IMR-90 (cell line): ENCODE measurements at regions not wholly inside any gene's neighbourhood (a gene's known extent, or its start where the extent isn't known, plus 50 kb on each side); places are given as distances from the start of the nearest gene placed in this dataset.

Source experiments
- BHLHE40 ChIP-seq: fragments of 150-350 bp; IDR thresholded peaks from 2 replicates; pipeline ENCODE4 v1.6.1; 2016; ENCODE audit warnings: mild to moderate bottlenecking, low read depth, low read length
- CEBPB ChIP-seq: IDR thresholded peaks from 2 replicates; pipeline ENCODE4 v1.6.1; 2012; ENCODE audit warnings: low read depth, low read length, improper control_type of control experiment
- CHD1 ChIP-seq: IDR thresholded peaks from 2 replicates; pipeline ENCODE4 v1.6.1; 2012; ENCODE audit warnings: low read depth, low read length, improper control_type of control experiment
- FOS ChIP-seq: fragments of 150-350 bp; IDR thresholded peaks from 2 replicates; pipeline ENCODE4 v1.6.1; 2016; ENCODE audit warnings: low read depth, low read length
- MAZ ChIP-seq: IDR thresholded peaks from 2 replicates; pipeline ENCODE4 v1.6.1; 2012; ENCODE audit warnings: low read depth, mild to moderate bottlenecking, low read length, improper control_type of control experiment, moderate library complexity, borderline replicate concordance
- MXI1 ChIP-seq: IDR thresholded peaks from 2 replicates; pipeline ENCODE4 v1.6.1; 2012; ENCODE audit warnings: low read depth, mild to moderate bottlenecking, low read length, moderate library complexity, borderline replicate concordance
- POLR2A ChIP-seq: IDR thresholded peaks from 2 replicates; pipeline ENCODE4 v1.6.1; 2012; ENCODE audit warnings: mild to moderate bottlenecking, low read depth, low read length
- RAD21 ChIP-seq: IDR thresholded peaks from 2 replicates; pipeline ENCODE4 v1.6.1; 2012; ENCODE audit warnings: low read length, improper control_type of control experiment
- RFX5 ChIP-seq: IDR thresholded peaks from 2 replicates; pipeline ENCODE4 v1.8.0; 2012; ENCODE audit warnings: low read depth, mild to moderate bottlenecking, low read length, moderate library complexity
- SMC3 ChIP-seq: fragments of 150-350 bp; IDR thresholded peaks from 2 replicates; pipeline ENCODE4 v1.6.1; 2016; ENCODE audit warnings: low read depth, mild to moderate bottlenecking, antibody characterized with exemption, low read length, moderate library complexity
- TF ChIP-seq, protein P1 (sequence below): conservative IDR thresholded peaks from 2 replicates; pipeline ENCODE4 v1.5.1; 2012; ENCODE audit warnings: mild to moderate bottlenecking, low read depth, low read length, improper control_type of control experiment
- TF ChIP-seq, protein P2 (sequence below): fragments of 150-350 bp; IDR thresholded peaks from 2 replicates; pipeline ENCODE4 v1.6.1; 2017; ENCODE audit warnings: mild to moderate bottlenecking, antibody characterized with exemption, low read length, low read depth

GRCh38 chr1:199847021-199847420 lies 180.5 kb upstream of the NR5A2 start:
- TF ChIP-seq, protein P1, sequence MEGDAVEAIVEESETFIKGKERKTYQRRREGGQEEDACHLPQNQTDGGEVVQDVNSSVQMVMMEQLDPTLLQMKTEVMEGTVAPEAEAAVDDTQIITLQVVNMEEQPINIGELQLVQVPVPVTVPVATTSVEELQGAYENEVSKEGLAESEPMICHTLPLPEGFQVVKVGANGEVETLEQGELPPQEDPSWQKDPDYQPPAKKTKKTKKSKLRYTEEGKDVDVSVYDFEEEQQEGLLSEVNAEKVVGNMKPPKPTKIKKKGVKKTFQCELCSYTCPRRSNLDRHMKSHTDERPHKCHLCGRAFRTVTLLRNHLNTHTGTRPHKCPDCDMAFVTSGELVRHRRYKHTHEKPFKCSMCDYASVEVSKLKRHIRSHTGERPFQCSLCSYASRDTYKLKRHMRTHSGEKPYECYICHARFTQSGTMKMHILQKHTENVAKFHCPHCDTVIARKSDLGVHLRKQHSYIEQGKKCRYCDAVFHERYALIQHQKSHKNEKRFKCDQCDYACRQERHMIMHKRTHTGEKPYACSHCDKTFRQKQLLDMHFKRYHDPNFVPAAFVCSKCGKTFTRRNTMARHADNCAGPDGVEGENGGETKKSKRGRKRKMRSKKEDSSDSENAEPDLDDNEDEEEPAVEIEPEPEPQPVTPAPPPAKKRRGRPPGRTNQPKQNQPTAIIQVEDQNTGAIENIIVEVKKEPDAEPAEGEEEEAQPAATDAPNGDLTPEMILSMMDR, result no peak
- TF ChIP-seq CHD1, result no peak
- TF ChIP-seq POLR2A, result no peak
- TF ChIP-seq SMC3, result no peak
- TF ChIP-seq, protein P2, sequence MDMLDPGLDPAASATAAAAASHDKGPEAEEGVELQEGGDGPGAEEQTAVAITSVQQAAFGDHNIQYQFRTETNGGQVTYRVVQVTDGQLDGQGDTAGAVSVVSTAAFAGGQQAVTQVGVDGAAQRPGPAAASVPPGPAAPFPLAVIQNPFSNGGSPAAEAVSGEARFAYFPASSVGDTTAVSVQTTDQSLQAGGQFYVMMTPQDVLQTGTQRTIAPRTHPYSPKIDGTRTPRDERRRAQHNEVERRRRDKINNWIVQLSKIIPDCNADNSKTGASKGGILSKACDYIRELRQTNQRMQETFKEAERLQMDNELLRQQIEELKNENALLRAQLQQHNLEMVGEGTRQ, result no peak
- no peak for TF ChIP-seq RFX5
- TF ChIP-seq MXI1, result no peak
- TF ChIP-seq BHLHE40, result no peak
- no peak for TF ChIP-seq CEBPB
- no peak for TF ChIP-seq FOS
- TF ChIP-seq MAZ, result no peak
- no peak for TF ChIP-seq RAD21
